H1 (cell line): ENCODE measurements at regions not wholly inside any gene's neighbourhood (a gene's known extent, or its start where the extent isn't known, plus 50 kb on each side); places are given as distances from the start of the nearest gene placed in this dataset.

ENCODE experiments used
- CBX8 ChIP-seq: fragments of 300-800, 300-1000 bp; sonication (generic); IDR thresholded peaks from 2 replicates; pipeline ENCODE4 v1.7.1; 2016; ENCODE audit warnings: low read depth, low read length, borderline replicate concordance
- CHD2 ChIP-seq: IDR thresholded peaks from 2 replicates; pipeline ENCODE4 v1.6.1; 2012; ENCODE audit warnings: low read length, improper control_type of control experiment
- EGR1 ChIP-seq: IDR thresholded peaks from 2 replicates; pipeline ENCODE4 v1.6.1; 2011; ENCODE audit warnings: low read depth, low read length, borderline replicate concordance
- EZH2 ChIP-seq: fragments of 200-600 bp; sonication (generic); IDR thresholded peaks from 2 replicates; pipeline ENCODE4 v1.7.1; 2012; ENCODE audit warnings: low read depth, mild to moderate bottlenecking, moderate library complexity, low read length, inconsistent platforms; ENCODE audit not compliant: severe bottlenecking
- RAD21 ChIP-seq, 2 experiments: IDR thresholded peaks in 1 of 2; conservative IDR thresholded peaks in 1 of 2; 2 replicates each; pipeline ENCODE4 v1.6.1; 2011; ENCODE audit warnings: low read depth in 2 of 2, low read length in 2 of 2, improper control_type of control experiment in 1 of 2, inconsistent platforms in 1 of 2, mild to moderate bottlenecking in 1 of 2, moderate library complexity in 1 of 2
- RFX5 ChIP-seq: IDR thresholded peaks from 2 replicates; pipeline ENCODE4 v1.6.1; 2011; ENCODE audit warnings: low read depth, low read length, improper control_type of control experiment, borderline replicate concordance
- SP1 ChIP-seq: IDR thresholded peaks from 2 replicates; pipeline ENCODE4 v1.6.1; 2011; ENCODE audit warnings: low read depth, low read length
- TBP ChIP-seq: IDR thresholded peaks from 2 replicates; pipeline ENCODE4 v1.6.1; 2011; ENCODE audit warnings: low read depth, low read length, improper control_type of control experiment
- TEAD4 ChIP-seq: IDR thresholded peaks from 2 replicates; pipeline ENCODE4 v1.6.1; 2012; ENCODE audit warnings: low read depth, low read length, inconsistent platforms, mixed read lengths
- TF ChIP-seq, protein P1 (sequence below), 3 experiments: IDR thresholded peaks; 1 replicate in 2 of 3; 2 replicates in 1 of 3; pipeline versions ENCODE4 v1.5.1 to v1.6.1; 2011; ENCODE audit warnings: low read length in 3 of 3, mild to moderate bottlenecking in 3 of 3, inconsistent platforms in 2 of 3, low read depth in 1 of 3, moderate library complexity in 1 of 3; ENCODE audit not compliant: insufficient read depth in 1 of 3; ENCODE audit errors: control extremely low read depth in 1 of 3

DNA sequence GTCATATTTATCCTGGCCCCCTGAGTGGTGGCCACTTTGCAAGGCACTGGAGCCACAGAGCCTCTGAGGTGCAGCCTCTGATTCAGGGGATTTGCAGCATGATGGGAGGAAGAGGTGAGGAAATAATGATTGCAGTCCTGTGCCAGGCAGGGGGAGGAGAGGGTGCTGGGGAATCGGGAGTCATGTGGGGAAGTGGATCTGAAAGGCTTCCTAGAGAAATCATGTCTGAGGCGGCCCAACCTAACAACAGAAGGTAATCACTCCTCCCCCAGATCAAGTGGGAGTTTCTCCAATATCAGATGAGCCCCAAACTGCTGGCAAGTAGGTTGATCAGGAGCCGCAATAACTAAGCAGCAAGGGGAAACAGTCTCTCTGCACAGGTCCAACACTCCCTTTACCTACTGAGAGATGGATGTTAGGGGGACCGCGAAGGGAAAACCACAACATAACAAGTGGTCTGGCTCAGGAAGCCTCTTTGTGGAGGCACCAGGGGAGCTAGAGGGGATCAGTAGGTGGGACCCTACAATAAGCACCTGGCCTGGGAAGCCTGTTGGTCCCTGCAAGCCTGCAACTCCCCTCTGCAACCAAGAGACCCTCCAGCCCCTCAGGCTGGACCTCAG lies 71.8 kb upstream of the NPAS2 start:
- TF ChIP-seq TEAD4 (no peak), EGR1 (no peak), RFX5 (no peak), EZH2 (no peak), RAD21 (IDR thresholded peaks at IDR 0.05 in 1 of 2, conservative IDR thresholded peaks at IDR 0.05 in 1 of 2; ENCODE audit: low read depth in 2 of 2, low read length in 2 of 2) (no peak), TBP (no peak), CHD2 (no peak), CBX8 (no peak), SP1 (no peak)
- TF ChIP-seq, protein P1, sequence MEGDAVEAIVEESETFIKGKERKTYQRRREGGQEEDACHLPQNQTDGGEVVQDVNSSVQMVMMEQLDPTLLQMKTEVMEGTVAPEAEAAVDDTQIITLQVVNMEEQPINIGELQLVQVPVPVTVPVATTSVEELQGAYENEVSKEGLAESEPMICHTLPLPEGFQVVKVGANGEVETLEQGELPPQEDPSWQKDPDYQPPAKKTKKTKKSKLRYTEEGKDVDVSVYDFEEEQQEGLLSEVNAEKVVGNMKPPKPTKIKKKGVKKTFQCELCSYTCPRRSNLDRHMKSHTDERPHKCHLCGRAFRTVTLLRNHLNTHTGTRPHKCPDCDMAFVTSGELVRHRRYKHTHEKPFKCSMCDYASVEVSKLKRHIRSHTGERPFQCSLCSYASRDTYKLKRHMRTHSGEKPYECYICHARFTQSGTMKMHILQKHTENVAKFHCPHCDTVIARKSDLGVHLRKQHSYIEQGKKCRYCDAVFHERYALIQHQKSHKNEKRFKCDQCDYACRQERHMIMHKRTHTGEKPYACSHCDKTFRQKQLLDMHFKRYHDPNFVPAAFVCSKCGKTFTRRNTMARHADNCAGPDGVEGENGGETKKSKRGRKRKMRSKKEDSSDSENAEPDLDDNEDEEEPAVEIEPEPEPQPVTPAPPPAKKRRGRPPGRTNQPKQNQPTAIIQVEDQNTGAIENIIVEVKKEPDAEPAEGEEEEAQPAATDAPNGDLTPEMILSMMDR (IDR thresholded peaks at IDR 0.05; ENCODE audit: control extremely low read depth in 1 of 3, insufficient read depth in 1 of 3, low read depth in 1 of 3, low read length in 3 of 3), result no peak
